Mucosa of rectum (tissue), 2 donors: ENCODE measurements at regions not wholly inside any gene's neighbourhood (a gene's known extent, or its start where the extent isn't known, plus 50 kb on each side); places are given as distances from the start of the nearest gene placed in this dataset.

Experiments used
- H3K27ac ChIP-seq, 2 donors: one replicate each; pipeline ENCODE4 v1.7.0; 2013; ENCODE audit warnings: inconsistent platforms in 2 of 2, low read depth in 2 of 2, low read length in 2 of 2
- H3K27me3 ChIP-seq, 2 donors: one replicate each; pipeline ENCODE4 v1.7.0; 2013; ENCODE audit warnings: low read length in 2 of 2; ENCODE audit not compliant: control insufficient read depth in 2 of 2, insufficient read depth in 2 of 2
- H3K36me3 ChIP-seq, 2 donors: one replicate each; pipeline ENCODE4 v1.7.0; 2013; ENCODE audit warnings: low read length in 2 of 2; ENCODE audit not compliant: control insufficient read depth in 2 of 2, insufficient read depth in 2 of 2
- H3K4me1 ChIP-seq, 2 donors: one replicate each; pipeline ENCODE4 v1.7.0; 2013; ENCODE audit warnings: low read length in 2 of 2, mild to moderate bottlenecking in 1 of 2; ENCODE audit not compliant: control insufficient read depth in 2 of 2, insufficient read depth in 2 of 2
- H3K4me3 ChIP-seq, 2 donors: one replicate each; pipeline ENCODE4 v1.7.0; 2013; ENCODE audit warnings: low read length in 2 of 2
- H3K9ac ChIP-seq, 2 donors: one replicate each; pipeline ENCODE4 v1.7.0; 2013; ENCODE audit warnings: low read length in 2 of 2, low read depth in 1 of 2, mild to moderate bottlenecking in 1 of 2
- H3K9me3 ChIP-seq, 2 donors: one replicate each; pipeline ENCODE4 v1.7.0; 2013; ENCODE audit warnings: low read length in 2 of 2; ENCODE audit not compliant: control insufficient read depth in 2 of 2
- donor health status: healthy.
- donor health status: Normal muscosa, but diverticular disease.

DNA sequence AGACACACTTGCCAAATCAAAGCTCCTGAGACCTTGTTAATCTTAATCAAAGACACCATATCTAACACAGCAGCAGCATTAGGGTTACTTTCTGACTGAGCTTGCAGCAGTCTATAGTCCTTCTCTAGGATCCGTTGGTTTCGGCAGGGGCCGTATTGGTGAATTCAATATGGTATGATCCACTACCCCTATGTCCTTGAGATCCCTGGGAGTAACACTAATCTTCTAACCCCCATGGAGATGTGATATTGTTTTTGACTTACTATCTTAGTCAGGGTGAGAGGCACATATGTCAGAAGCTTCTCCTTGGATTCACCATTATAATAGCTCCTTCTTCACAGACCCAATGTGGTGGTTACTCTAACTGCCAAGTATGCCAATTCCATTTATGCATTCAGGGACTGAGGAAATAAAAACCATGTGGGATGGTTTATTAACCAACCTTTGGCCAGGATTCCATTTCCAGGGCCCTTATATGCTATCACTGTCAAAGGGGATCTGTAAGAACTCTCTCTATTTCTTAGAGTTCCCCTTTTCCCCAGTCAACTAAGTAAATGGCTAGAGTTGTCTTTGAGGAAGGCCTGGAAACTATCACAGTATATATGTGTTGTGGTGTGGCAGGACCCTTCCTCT lies 673.6 kb upstream of the USP24 start:
- Histone ChIP-seq H3K27ac (no peak overlapping the region), H3K9me3 (peaks cover 0 to 6% of the 10 kb centered on the region in 2 donors), H3K9ac (no peak overlapping the region), H3K27me3 (peaks cover 0 to 2% of the 10 kb centered on the region in 2 donors), H3K4me1 (no peaks in the 10 kb centered on the region), H3K4me3 (no peak overlapping the region), H3K36me3 (no peaks in the 10 kb centered on the region)

DNA sequence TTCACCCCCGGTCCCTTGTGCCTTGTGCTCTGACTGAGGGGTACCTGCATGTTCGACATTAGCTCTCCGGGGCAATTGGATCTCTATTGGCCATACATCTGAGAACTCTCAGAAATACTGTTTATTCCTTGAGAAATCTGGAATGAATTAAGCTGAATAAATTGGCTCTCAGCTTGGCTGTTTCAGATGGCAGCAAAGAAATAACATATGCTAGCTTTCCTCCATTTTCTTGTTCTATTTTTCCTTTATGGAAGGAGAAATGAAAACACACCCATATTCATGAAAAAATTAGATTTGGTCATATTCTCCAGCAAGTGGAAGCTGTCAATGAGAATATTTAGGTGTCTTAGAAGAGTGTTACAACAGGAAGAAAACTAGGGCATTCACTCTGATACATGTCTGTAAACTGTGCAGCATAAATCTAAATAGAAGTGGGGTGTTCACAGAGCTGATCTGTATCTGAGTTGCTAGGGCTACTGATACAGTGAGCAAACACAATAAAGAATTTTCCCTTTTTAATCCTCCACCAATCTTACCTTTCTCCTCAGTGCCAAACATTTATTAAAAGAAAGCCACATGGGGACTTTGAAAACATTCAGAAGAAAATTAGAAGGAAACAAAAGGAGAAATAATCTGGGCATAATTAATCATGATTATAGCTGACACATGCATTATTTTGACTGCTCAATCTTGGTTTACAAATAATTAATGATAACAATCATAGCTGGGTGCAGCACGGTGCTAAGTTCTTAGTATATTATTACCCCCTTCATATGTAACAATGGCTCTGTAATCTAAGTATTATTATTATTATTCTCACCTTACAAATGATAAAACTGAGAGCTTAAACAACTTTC lies 671.9 kb upstream of the USP24 start:
- H3K36me3 ChIP-seq: no peaks in the 10 kb centered on the region
- peaks cover 0 to 2% of the 10 kb centered on the region in 2 donors for H3K27me3 ChIP-seq
- no peak overlapping the region for H3K4me3 ChIP-seq
- no peaks in the 10 kb centered on the region for H3K9me3 ChIP-seq
- no peak overlapping the region for H3K27ac ChIP-seq
- H3K9ac ChIP-seq: no peak overlapping the region
- H3K4me1 ChIP-seq: no peaks in the 10 kb centered on the region

DNA sequence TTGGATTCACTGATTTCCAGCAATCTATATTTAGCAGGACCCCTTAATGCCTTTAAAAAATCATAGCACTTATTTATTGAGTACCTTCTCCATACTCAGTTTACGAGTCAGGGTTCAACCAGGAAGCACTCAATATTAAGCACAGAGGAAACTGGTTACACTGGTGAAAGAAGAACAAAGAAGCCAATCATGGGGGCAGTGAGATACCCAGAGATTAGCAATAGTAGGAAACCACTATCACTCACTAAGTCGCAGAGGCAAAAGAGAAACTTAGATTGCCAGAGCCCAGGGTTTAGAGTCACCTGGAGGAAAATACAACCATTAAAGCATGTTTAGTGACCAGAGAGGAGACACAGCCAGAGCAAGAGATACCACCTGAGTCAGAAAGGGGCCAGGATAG lies 670.5 kb upstream of the USP24 start:
- Histone ChIP-seq H3K4me3 (no peak overlapping the region), H3K27ac (no peak overlapping the region), H3K27me3 (peaks cover 0 to 2% of the 10 kb centered on the region in 2 donors), H3K4me1 (no peaks in the 10 kb centered on the region), H3K36me3 (no peaks in the 10 kb centered on the region), H3K9ac (no peak overlapping the region), H3K9me3 (no peaks in the 10 kb centered on the region)

DNA sequence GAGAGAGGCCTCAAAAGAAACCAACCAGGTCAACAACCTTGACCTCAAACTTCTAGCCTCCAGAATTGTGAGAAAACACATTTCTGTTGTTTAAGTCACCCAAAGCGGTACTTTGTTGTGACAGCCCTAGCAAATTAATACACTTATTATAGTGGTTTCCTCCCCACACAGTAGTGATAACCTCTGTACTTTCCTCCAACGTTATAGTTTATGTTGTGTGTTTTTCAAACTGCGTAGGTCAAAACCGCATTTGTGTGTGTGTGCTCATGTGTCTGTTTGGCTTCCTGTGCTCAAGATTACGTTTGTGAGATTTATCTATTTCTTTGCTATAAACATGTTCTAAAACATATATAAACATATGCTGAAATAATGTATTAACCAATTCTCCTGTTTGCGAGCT lies 667.8 kb upstream of the USP24 start:
- no peaks in the 10 kb centered on the region for H3K9me3 ChIP-seq
- no peak overlapping the region for H3K4me3 ChIP-seq
- no peaks in the 10 kb centered on the region for H3K36me3 ChIP-seq
- H3K4me1 ChIP-seq: peaks cover 0 to 5% of the 10 kb centered on the region in 2 donors
- H3K9ac ChIP-seq: no peak overlapping the region
- H3K27me3 ChIP-seq: peaks cover 0 to 2% of the 10 kb centered on the region in 2 donors
- H3K27ac ChIP-seq: no peak overlapping the region

DNA sequence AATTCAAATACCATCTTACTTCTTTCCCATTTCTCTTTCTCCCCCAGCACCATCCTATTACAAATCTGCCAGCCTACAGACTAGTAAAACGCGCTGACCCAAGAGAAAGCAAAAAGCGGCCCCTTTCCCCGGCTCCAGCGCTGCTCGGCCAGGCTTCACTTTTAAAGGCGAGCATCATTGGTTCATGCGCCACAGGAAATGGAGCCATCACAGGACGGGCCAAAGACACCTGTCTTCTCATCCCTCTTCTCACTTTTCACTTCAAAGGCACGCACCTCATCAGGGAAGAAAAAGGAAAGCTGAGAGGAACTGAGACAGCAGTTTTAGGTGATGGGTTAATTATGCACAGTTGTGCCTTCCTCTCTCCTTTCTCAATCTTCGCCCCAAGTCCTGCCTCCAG lies 664.2 kb upstream of the USP24 start:
- no peaks in the 10 kb centered on the region for H3K36me3 ChIP-seq

DNA sequence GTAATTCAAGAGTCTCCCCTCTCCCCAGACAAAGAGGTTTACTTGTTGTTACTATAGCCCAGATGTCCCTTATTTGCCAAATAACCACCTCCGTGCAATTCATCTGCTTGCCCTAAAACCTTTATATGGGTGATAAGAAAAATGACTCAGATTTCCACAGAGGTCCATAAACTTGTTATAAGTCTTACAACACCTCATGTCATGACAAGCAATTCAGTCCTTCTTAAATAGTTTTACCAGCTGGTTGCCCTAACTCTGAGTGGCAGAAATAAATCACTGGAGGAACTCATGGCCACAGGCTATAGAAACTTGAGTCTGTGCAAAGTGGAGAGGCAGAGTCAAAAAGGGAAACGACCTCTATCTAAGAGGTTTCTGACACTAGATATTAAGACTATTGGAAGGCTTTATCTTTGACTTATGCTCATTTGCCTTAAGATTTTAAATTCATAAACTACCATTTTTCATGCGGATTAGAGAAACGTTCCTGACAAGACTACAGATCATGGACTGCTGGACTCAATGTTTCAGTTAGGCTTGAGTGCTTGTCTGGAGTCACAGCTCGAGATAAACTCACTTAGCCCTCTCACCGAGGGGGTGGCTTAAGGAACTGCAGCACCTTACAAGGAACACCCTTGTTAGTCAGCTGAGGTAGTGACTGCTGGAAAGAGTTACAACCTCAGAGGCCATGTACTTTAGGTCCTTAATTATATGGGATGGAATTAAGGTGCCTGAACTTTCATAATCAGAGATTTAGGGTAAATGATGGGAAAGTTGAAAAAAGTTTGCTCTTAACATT lies 662.5 kb upstream of the USP24 start:
- Histone ChIP-seq H3K9me3 (no peaks in the 10 kb centered on the region), H3K36me3 (no peaks in the 10 kb centered on the region), H3K4me1 (peaks cover 0 to 17% of the 10 kb centered on the region in 2 donors), H3K4me3 (no peak overlapping the region), H3K27me3 (no peaks in the 10 kb centered on the region), H3K9ac (no peak overlapping the region), H3K27ac (no peak overlapping the region)

More for the DNA sequence above, 664.2 kb upstream of the USP24 start:
- no peak overlapping the region for H3K27ac ChIP-seq
- H3K9ac ChIP-seq: no peak overlapping the region
- H3K4me1 ChIP-seq: peaks cover 0 to 17% of the 10 kb centered on the region in 2 donors
- no peaks in the 10 kb centered on the region for H3K9me3 ChIP-seq
- no peak overlapping the region for H3K4me3 ChIP-seq
- no peaks in the 10 kb centered on the region for H3K27me3 ChIP-seq

GRCh38 chr1:55876276-55877060 lies 661.3 kb upstream of the USP24 start:
- Histone ChIP-seq H3K36me3 (no peaks in the 10 kb centered on the region), H3K27me3 (no peaks in the 10 kb centered on the region), H3K9ac (no peak overlapping the region), H3K9me3 (no peaks in the 10 kb centered on the region), H3K4me3 (no peak overlapping the region), H3K27ac (no peak overlapping the region), H3K4me1 (peaks cover 0 to 17% of the 10 kb centered on the region in 2 donors)

DNA sequence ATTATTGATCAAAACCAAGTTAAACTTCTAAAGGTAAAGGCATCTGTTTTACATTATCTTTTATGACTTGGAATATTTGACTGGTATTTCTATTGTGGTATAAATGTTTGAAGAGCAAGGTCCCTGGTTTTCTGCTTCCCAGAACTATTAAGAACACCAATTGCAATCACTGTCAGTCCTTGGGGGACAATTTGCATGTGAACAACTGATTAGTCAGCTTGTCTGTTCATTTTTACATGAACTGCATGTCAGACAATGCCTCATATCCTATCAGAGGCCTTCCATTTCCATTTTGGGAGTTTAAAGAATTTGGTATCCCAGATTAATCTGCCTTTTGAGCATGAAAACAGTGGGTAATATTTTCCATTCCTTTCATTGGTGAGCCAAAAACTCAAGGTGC lies 654.9 kb upstream of the USP24 start:
- no peaks in the 10 kb centered on the region for H3K36me3 ChIP-seq
- H3K27me3 ChIP-seq: no peaks in the 10 kb centered on the region
- H3K27ac ChIP-seq: no peak overlapping the region
- H3K9ac ChIP-seq: no peak overlapping the region
- H3K9me3 ChIP-seq: no peaks in the 10 kb centered on the region
- H3K4me1 ChIP-seq: no peaks in the 10 kb centered on the region
- H3K4me3 ChIP-seq: no peak overlapping the region

- no peaks in the 10 kb centered on the region for H3K4me1 ChIP-seq
- H3K9me3 ChIP-seq: no peaks in the 10 kb centered on the region
- H3K27me3 ChIP-seq: no peaks in the 10 kb centered on the region
- H3K36me3 ChIP-seq: no peaks in the 10 kb centered on the region
- H3K4me3 ChIP-seq: no peak overlapping the region
- H3K9ac ChIP-seq: no peak overlapping the region
- H3K27ac ChIP-seq: no peak overlapping the region
Observed at GRCh38 chr1:55869065-55869464, 653.9 kb upstream of the USP24 start.
